Activated CD8-positive, alpha-beta memory T cell treated with anti-CD3 and anti-CD28 coated beads for 36 hours (primary cell): ENCODE measurements at regions not wholly inside any gene's neighbourhood (a gene's known extent, or its start where the extent isn't known, plus 50 kb on each side); places are given as distances from the start of the nearest gene placed in this dataset.

Source experiments
- CTCF ChIA-PET: fragments of 350-600 bp; sonication (Branson Sonifier 250); formaldehyde crosslinking; loops from one replicate; lab custom pipeline; 2021; ENCODE audit warnings: antibody characterized with exemption; lab: Charles Lee
- POLR2A ChIA-PET: fragments of 350-600 bp; sonication (Branson Sonifier 250); formaldehyde crosslinking; loops from one replicate; lab custom pipeline; 2021; ENCODE audit warnings: antibody characterized with exemption; lab: Charles Lee

GRCh38 chr4:89398644-89399043 lies 91.0 kb upstream of the GPRIN3 start:
- CTCF ChIA-PET, result no interaction called here
- POLR2A ChIA-PET, result no interaction called here

- ChIA-PET CTCF (no interaction called here), POLR2A (no interaction called here)
Measured at GRCh38 chr4:89398146-89398545, 90.5 kb upstream of the GPRIN3 start.

- ChIA-PET CTCF (interaction anchor here (0.8 kb wide), 1 partner anchor 10 kb away, joined by 3 read pairs; no protein-coding TSS in a partner anchor), POLR2A (no interaction called here)
Measured at GRCh38 chr4:89397441-89397840, 89.8 kb upstream of the GPRIN3 start.

GRCh38 chr4:89382439-89382838 lies 74.8 kb upstream of the GPRIN3 start:
- CTCF ChIA-PET, result no interaction called here

GRCh38 chr4:89380980-89381379 lies 73.4 kb upstream of the GPRIN3 start:
- ChIA-PET CTCF (no interaction called here), POLR2A (no interaction called here)

More at GRCh38 chr4:89382439-89382838, 74.8 kb upstream of the GPRIN3 start:
- POLR2A ChIA-PET, result no interaction called here

- POLR2A ChIA-PET, result no interaction called here
- CTCF ChIA-PET, result no interaction called here
Measured at GRCh38 chr4:89379511-89380044, 72.0 kb upstream of the GPRIN3 start.

GRCh38 chr4:89373394-89373793 lies 65.8 kb upstream of the GPRIN3 start:
- ChIA-PET CTCF (interaction anchor here (0.5 kb wide), 1 partner anchor 271 kb away, joined by 3 read pairs; no protein-coding TSS in a partner anchor), POLR2A (no interaction called here)

- CTCF ChIA-PET, result no interaction called here
- POLR2A ChIA-PET, result no interaction called here
Measured at GRCh38 chr4:89371614-89372013, 64.0 kb upstream of the GPRIN3 start.

- POLR2A ChIA-PET, result no interaction called here
- CTCF ChIA-PET, result no interaction called here
Measured at GRCh38 chr4:89369581-89369980, 62.0 kb upstream of the GPRIN3 start.

GRCh38 chr4:89368861-89369260 lies 61.3 kb upstream of the GPRIN3 start:
- CTCF ChIA-PET, result no interaction called here

GRCh38 chr4:89365776-89366175 lies 58.2 kb upstream of the GPRIN3 start:
- ChIA-PET POLR2A (no interaction called here), CTCF (no interaction called here)

More at GRCh38 chr4:89368861-89369260, 61.3 kb upstream of the GPRIN3 start:
- POLR2A ChIA-PET, result no interaction called here

GRCh38 chr4:89365375-89365774 lies 57.8 kb upstream of the GPRIN3 start:
- ChIA-PET POLR2A (no interaction called here), CTCF (no interaction called here)

GRCh38 chr4:89364541-89364940 lies 56.9 kb upstream of the GPRIN3 start:
- ChIA-PET POLR2A (no interaction called here), CTCF (interaction anchor here (0.6 kb wide), 1 partner anchor 205 kb away, joined by 3 read pairs; no protein-coding TSS in a partner anchor)

GRCh38 chr4:89363786-89364185 lies 56.2 kb upstream of the GPRIN3 start:
- POLR2A ChIA-PET, result no interaction called here
- CTCF ChIA-PET, result no interaction called here

GRCh38 chr4:89358935-89359638 lies 51.5 kb upstream of the GPRIN3 start:
- POLR2A ChIA-PET, result no interaction called here

GRCh38 chr4:89357787-89358186 lies 50.2 kb upstream of the GPRIN3 start:
- ChIA-PET POLR2A (no interaction called here), CTCF (no interaction called here)

More at GRCh38 chr4:89358935-89359638, 51.5 kb upstream of the GPRIN3 start:
- CTCF ChIA-PET, result no interaction called here
